ENCODE measurements at regions not wholly inside any gene's neighbourhood (a gene's known extent, or its start where the extent isn't known, plus 50 kb on each side); places are given as distances from the start of the nearest gene placed in this dataset.
"Not testable (repeated sequence)": the region's sequence is repeated elsewhere in the genome, so short reads cannot be mapped to it uniquely, and the experiment has no call there.

DNA sequence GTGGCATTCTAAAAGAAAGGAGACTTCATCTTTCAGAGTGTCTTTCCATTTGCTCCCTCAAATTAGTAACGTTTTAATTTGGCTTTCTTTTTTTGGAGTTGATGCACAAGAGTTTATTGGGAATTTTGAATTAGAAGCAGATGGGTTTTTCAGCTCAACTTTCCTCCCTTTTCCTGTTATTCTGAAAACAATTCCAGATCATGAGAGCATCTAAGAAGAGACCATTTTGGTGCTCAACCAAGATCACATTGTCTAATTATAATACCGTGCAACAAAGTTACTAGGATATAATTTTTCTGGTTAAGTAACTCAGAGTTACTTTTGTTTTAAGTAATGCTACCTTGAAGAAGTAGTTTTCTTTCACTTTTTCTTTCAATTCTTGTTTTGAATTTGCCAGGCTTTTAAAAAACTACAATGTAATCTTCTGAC is 396.6 kb upstream of the KLF6 start:
- no peak for DNase-seq

DNA sequence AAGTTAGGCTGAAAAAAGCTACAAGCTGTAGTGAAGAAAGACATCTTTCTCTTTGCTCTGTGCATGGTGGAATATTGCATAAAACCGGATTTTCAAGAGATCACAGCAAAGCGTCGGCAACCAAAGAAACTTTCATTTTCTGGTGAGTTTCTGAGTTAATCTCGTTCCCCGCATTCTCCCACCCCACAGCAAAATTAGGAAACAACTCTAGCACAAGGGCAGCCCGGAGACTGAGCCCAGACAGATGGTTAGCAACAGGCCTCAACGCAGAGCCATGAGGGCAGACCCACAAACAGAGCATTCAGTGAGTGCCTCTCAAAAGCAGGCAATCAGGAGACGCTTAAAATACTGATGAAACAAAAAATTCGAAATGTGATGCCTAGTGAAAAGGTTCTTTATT is 396.1 kb upstream of the KLF6 start:
- DNase-seq, result no peak

- no peak for DNase-seq
Observed at GRCh38 chr10:4177791-4178190, 392.8 kb upstream of the KLF6 start.

- DNase-seq, result no peak
Observed at GRCh38 chr10:4176500-4177281, 391.7 kb upstream of the KLF6 start.

DNA sequence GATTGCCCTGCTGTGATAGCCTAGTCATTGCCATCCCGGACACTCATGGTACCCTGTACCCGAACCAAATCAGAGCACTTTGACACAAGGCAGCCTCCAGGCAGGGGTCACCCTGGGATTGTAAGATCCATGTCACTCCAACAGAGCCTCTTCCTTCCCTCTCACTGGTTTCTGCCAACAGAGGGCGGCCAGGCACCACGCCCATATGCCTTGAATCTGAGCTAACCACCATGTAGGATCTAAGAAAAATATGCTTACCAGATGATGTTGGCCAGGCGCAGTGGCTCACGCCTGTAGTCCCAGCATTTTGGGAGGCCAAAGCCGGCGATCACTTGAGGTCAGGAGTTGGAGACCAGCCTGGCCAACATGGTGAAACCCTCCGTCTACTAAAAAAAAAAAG is 389.2 kb upstream of the KLF6 start:
- no peak for DNase-seq

- DNase-seq, result no peak
Observed at GRCh38 chr10:4170633-4171314, 385.8 kb upstream of the KLF6 start.

GRCh38 chr10:4170181-4170580 is 385.2 kb upstream of the KLF6 start:
- no peak for DNase-seq

- DNase-seq, result no peak
Observed at GRCh38 chr10:4169448-4169847, 384.4 kb upstream of the KLF6 start.

- DNase-seq, result no peak
Observed at GRCh38 chr10:4167216-4167615, 382.2 kb upstream of the KLF6 start.

GRCh38 chr10:4162571-4163286 is 377.7 kb upstream of the KLF6 start:
- DNase-seq, result no peak

DNA sequence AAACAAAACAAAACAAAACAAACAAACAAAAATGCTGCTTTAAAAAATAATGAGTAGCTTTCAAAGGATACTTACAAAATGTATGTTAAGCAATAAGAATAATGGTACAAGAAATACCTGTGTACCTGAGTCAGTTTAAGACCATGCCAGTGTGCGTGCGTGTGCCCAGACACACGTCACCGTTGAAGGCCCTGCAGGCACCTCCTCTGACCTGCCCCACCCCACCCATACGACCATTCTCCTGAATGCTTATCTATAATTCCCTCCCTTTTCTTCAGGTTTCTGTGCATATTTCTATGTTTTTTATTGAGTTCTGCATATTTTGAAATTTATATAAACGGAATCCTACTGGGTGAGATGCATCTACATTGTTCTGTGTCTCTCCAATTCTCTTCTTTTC is 374.2 kb upstream of the KLF6 start:
- no peak for DNase-seq

- no peak for DNase-seq
Observed at GRCh38 chr10:4154191-4154715, 369.2 kb upstream of the KLF6 start.

- DNase-seq, result no peak
Observed at GRCh38 chr10:4151466-4151865, 366.5 kb upstream of the KLF6 start.

DNA sequence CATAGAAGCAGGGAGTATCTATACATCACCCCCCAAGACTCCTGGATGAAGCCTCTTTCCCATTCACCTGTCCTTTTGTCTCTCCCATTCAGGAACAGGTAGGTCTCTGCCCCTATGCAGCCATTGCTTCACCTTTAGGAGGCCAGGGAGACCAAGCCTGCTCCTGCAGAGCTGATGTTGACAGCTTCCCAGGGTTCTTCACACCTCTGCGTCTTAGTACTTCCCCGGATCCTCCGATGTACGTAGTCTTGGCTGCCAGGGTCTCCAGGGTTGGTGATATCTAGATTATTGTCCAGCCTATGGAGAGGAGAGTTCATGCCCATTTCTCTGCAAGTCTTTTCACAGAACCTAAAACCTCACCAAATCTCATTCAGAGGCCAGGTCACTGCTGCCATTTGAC is 365.7 kb upstream of the KLF6 start:
- DNase-seq, result no peak

- DNase-seq, result not testable (repeated sequence)
Observed at GRCh38 chr10:4149460-4149859, 364.5 kb upstream of the KLF6 start.

DNA sequence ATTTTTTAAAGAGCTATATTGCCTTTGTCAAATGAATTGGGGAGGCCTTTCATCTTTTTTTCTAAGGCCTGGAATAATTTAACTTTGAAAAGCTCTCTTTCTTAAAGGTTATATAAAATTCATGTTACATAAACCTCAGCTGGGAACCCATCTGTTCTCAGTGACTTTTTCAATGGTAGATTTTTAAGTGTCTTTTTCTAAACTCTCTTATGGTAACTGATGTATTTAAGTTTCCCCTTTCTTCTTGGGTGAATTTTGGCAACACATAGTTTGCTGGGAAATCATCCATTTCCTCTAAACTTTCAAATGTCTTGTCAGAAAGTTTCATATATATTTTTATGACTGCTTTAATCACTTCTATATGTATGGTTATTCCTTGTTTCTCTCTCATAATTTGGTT is 362.2 kb upstream of the KLF6 start:
- no peak for DNase-seq

DNA sequence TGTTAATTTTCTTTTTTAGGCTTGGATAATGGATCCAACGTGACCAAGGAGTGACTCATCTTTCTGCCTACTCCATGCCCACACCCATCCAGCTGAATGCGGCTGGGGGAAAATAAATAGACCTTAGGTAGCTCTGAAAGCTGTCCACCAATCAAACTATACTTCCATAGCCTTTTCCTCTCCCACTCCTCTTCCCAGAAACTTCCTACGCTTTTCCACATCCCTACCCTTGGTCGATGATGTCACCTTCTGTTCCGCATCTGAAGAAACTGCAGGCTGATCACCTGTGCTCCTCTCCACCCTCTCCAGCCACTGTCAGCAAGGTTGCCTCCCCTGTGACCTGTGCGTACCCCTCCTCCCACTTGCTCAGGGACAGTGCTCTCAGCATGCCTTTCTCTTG is 359.8 kb upstream of the KLF6 start:
- DNase-seq, result no peak

DNA sequence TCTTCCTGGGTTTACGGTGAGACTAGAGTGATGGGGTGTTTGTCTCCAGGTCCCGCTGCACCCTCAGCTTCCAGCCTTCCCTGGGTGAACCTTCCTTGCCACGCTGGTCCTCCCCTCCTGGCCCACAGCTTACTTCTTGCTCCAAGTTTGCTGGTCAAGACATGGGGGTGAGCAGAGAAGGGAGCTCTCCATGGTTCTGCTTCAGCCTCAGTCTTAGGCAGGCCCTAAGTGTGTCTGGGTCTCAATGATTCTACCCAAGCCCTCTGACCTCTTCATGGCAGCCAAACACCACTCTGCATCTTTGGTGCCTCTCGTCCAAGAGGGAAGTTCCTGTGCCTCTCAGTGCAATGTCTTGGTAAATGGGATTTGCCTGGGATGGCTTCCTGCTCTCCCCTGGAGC is 356.5 kb upstream of the KLF6 start:
- no peak for DNase-seq

DNA sequence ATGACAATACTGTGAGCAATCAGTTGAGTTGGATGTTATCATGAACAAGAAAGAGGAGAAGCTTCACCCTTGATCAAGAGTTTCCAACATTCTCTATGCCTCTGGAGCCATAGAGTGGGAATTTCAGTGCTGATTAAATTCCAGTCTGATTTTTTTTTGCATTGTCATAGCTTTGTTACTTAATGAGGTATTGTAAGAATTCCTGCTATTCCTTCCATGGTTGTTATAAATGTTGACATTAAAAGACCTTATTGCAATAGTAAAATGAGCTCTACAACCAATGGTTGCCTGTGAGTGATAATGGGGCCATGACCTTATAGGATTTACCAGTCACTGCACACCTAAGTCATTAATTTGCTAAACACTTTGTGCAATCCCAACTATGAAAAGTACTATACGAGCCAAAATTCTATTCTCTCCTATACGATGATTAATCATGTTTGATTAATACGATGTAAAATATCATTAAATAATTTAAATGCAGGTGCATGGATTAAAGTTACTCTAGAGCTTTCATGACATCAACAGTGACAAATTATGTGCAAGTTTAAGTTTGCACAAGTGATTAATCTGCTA is 353.2 kb upstream of the KLF6 start:
- DNase-seq, result no peak

DNA sequence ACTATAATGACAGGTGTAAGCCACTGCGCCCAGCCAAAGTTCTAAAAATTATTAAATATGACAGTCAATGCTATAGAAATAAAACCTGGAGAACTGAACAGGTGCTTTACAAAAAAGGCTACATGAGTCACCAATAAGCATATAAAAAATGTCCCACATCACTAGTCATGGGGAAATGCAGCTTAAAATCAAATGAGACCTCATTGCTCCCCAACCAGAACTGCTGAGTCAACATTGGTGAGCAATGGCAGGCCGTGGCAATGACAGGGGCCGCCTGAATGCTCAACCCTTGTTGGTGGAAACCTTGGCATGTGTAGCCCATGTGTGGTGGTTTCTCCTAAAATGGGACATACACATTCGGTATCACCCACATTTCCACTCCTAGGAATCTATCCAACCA is 352.3 kb upstream of the KLF6 start:
- DNase-seq, result no peak

GRCh38 chr10:4136121-4136520 is 351.1 kb upstream of the KLF6 start:
- no peak for DNase-seq

DNA sequence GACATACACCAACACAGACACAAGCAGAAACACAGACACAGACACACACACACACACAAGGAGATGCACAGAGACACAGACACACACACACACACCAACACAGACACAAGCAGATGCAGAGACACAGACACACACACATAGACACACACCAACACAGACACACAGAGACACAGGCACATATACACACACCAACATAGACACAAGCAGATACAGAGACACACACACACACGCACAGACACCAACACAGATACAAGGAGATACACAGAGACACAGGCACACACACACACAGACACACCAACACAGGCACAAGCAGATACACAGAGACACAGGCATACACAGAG is 347.2 kb upstream of the KLF6 start:
- DNase-seq, result no peak

DNA sequence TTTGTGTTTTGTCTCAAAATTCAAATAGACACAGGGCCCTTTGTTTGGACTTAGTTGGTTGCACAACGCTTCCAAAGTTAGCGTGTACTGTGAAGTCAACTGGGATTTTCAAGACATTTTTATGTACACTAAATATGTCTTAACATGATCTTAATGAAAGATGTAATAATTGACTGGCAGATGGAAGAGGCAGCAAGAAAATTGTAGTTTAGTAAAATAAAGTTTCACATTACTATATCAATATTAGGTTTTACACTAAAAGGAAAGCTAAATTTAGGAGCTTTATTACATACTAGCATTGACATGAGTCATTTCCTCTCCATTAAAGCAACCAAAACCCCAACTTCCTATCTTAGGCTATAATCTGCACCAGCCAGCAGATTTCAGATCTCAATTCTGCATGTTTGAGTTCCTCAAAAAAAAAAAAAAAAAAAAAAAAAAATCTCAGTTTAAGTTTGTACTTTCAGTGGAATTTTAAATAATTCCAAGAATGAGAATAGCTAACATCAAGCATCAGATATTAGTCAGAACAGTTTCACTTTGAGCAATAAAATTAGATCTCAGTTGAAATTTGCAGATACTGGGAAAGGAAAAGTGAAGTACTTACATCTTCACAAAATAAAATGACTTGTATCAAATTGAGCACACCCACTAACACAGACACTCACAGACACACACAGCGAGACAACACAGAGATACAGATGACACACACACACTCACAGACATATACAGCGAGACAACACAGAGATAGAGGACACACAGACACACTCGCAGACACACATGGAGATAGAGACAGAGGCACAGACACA is 346.6 kb upstream of the KLF6 start:
- DNase-seq, result peak; percentile 34 to 42
